WTC11 (cell line): ENCODE measurements at regions not wholly inside any gene's neighbourhood (a gene's known extent, or its start where the extent isn't known, plus 50 kb on each side); places are given as distances from the start of the nearest gene placed in this dataset.

Source experiments
- ATAC-seq: fragments of 200-7000 bp; cut with Tn5 transposase; 2 replicates; pipeline ENCODE4 v1.10.0; 2021; ENCODE audit warnings: mild to moderate bottlenecking, moderate library complexity
- CTCF ChIA-PET: fragments of 300-600 bp; sonication (Branson Sonifier 250); formaldehyde crosslinking; loops from one replicate; lab custom pipeline; 2021; ENCODE audit warnings: antibody characterized with exemption; lab: Charles Lee
- POLR2A ChIA-PET: fragments of 350-600 bp; sonication (Branson Sonifier 250); formaldehyde crosslinking; loops from one replicate; lab custom pipeline; 2021; ENCODE audit warnings: antibody characterized with exemption; lab: Charles Lee
- DNase-seq: peaks from one replicate; pipeline ENCODE4 v3.0.0; 2021; ENCODE audit warnings: low spot score
- H3K27ac Mint-ChIP-seq: 2 replicates; pipeline ENCODE4 v1.8.0; 2021; ENCODE audit warnings: mixed read lengths
- H3K27me3 Mint-ChIP-seq: 2 replicates; pipeline ENCODE4 v1.8.0; 2021; ENCODE audit warnings: low read depth, mild to moderate bottlenecking, moderate library complexity, mixed read lengths
- H3K36me3 Mint-ChIP-seq: 2 replicates; pipeline ENCODE4 v1.8.0; 2021; ENCODE audit warnings: mixed read lengths
- H3K4me1 Mint-ChIP-seq: 2 replicates; pipeline ENCODE4 v1.8.0; 2022; ENCODE audit warnings: mixed read lengths
- H3K4me3 Mint-ChIP-seq: 2 replicates; pipeline ENCODE4 v1.8.0; 2021; ENCODE audit warnings: mild to moderate bottlenecking, moderate library complexity, mixed read lengths
- H3K9me3 Mint-ChIP-seq: 2 replicates; pipeline ENCODE4 v1.8.0; 2021; ENCODE audit warnings: mixed read lengths
- FOXJ3 ChIP-seq: sonication (generic); formaldehyde crosslinking; IDR thresholded peaks from 2 replicates; pipeline ENCODE4 v1.9.0; 2021; ENCODE audit warnings: missing genetic modification reagents, mild to moderate bottlenecking, borderline replicate concordance
- FOXK1 ChIP-seq: sonication (generic); formaldehyde crosslinking; IDR thresholded peaks from 2 replicates; pipeline ENCODE4 v1.8.0; 2022; ENCODE audit warnings: mild to moderate bottlenecking, moderate library complexity, missing genetic modification reagents
- KAT7 ChIP-seq: sonication (generic); formaldehyde crosslinking; IDR thresholded peaks from 2 replicates; pipeline ENCODE4 v1.8.1; 2023; ENCODE audit warnings: missing genetic modification reagents, mild to moderate bottlenecking, borderline replicate concordance
- NR1H2 ChIP-seq: sonication (generic); formaldehyde crosslinking; IDR thresholded peaks from 2 replicates; pipeline ENCODE4 v1.9.0; 2021; ENCODE audit warnings: mild to moderate bottlenecking, moderate library complexity, missing genetic modification reagents
- NR2C2 ChIP-seq: sonication (generic); formaldehyde crosslinking; IDR thresholded peaks from 2 replicates; pipeline ENCODE4 v1.8.0; 2022; ENCODE audit warnings: mild to moderate bottlenecking, missing genetic modification reagents
- RELA ChIP-seq: sonication (generic); formaldehyde crosslinking; IDR thresholded peaks from 2 replicates; pipeline ENCODE4 v1.8.1; 2022; ENCODE audit warnings: missing genetic modification reagents, mild to moderate bottlenecking, borderline replicate concordance
- SMAD3 ChIP-seq: sonication (generic); formaldehyde crosslinking; IDR thresholded peaks from 2 replicates; pipeline ENCODE4 v1.8.0; 2022; ENCODE audit warnings: missing genetic modification reagents, mild to moderate bottlenecking, borderline replicate concordance
- SMAD4 ChIP-seq: sonication (generic); formaldehyde crosslinking; IDR thresholded peaks from 2 replicates; pipeline ENCODE4 v1.8.0; 2022; ENCODE audit warnings: mild to moderate bottlenecking, missing genetic modification reagents
- TEAD1 ChIP-seq: sonication (generic); formaldehyde crosslinking; IDR thresholded peaks from 2 replicates; pipeline ENCODE4 v1.8.0; 2022; ENCODE audit warnings: mild to moderate bottlenecking, missing genetic modification reagents
- ZBTB21 ChIP-seq: sonication (generic); formaldehyde crosslinking; IDR thresholded peaks from 2 replicates; pipeline ENCODE4 v1.8.1; 2023; ENCODE audit warnings: mild to moderate bottlenecking, missing genetic modification reagents, borderline replicate concordance
- ZNF138 ChIP-seq: sonication (generic); formaldehyde crosslinking; conservative IDR thresholded peaks from 2 replicates; pipeline ENCODE4 v1.8.1; 2022; ENCODE audit warnings: mild to moderate bottlenecking, moderate library complexity, missing genetic modification reagents
- ZNF232 ChIP-seq: sonication (generic); formaldehyde crosslinking; IDR thresholded peaks from 2 replicates; pipeline ENCODE4 v1.8.0; 2022; ENCODE audit warnings: mild to moderate bottlenecking, missing genetic modification reagents
- ZNF263 ChIP-seq: sonication (generic); formaldehyde crosslinking; IDR thresholded peaks from 2 replicates; pipeline ENCODE4 v1.8.1; 2022; ENCODE audit warnings: low read depth, mild to moderate bottlenecking, moderate library complexity, missing genetic modification reagents
- TF ChIP-seq, protein P1 (sequence below): sonication (generic); formaldehyde crosslinking; IDR thresholded peaks from 2 replicates; pipeline ENCODE4 v1.8.0; 2022; ENCODE audit warnings: mild to moderate bottlenecking, missing genetic modification reagents
- TF ChIP-seq, protein P2 (sequence below): sonication (generic); formaldehyde crosslinking; IDR thresholded peaks from 2 replicates; pipeline ENCODE4 v1.8.1; 2022; ENCODE audit warnings: missing genetic modification reagents, borderline replicate concordance
- TF ChIP-seq, protein P3 (sequence below): sonication (generic); formaldehyde crosslinking; IDR thresholded peaks from 2 replicates; pipeline ENCODE4 v1.8.1; 2023; ENCODE audit warnings: mild to moderate bottlenecking, missing genetic modification reagents, moderate library complexity
- TF ChIP-seq, protein P4 (sequence below): sonication (generic); formaldehyde crosslinking; IDR thresholded peaks from 2 replicates; pipeline ENCODE4 v1.8.1; 2023; ENCODE audit warnings: mild to moderate bottlenecking, missing genetic modification reagents
- TF ChIP-seq, protein P5 (sequence below): fragments of 250-450 bp; sonication (Bioruptor Pico); IDR thresholded peaks from 2 replicates; pipeline ENCODE4 v1.9.0; 2021; ENCODE audit warnings: mild to moderate bottlenecking, borderline replicate concordance
- TF ChIP-seq, protein P6 (sequence below): sonication (generic); formaldehyde crosslinking; IDR thresholded peaks from 2 replicates; pipeline ENCODE4 v1.8.0; 2022; ENCODE audit warnings: missing genetic modification reagents
- TF ChIP-seq, protein P7 (sequence below): fragments of 200-600 bp; IDR thresholded peaks from 2 replicates; pipeline ENCODE4 v1.8.0; 2022; ENCODE audit warnings: antibody characterized with exemption

DNA sequence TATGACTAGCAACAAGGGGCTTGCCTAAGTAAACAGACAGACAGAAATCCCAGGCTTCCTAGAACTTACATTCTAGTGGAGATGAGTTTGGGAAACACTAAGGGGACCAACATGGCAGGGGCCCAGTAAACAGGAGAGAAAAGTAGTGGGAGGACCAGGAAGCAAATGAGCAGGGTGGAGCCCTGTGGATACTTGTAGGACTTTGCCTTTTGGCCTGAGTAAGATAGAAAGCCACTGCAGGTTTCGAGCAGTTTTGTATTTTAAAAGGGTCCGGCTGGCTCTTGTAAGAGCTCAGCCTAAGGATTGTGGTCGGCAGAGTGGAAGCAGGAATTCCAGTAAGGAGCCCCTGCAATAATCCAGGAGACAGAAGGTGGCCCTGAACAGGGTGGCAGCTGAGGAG, 125.5 kb downstream of the MAP3K7 start (continued):
- no peak for TF ChIP-seq TEAD1 (CRISPR knock-in tag)
- no peak for TF ChIP-seq SMAD4 (CRISPR knock-in tag)
- no peak for TF ChIP-seq FOXJ3 (CRISPR knock-in tag)
- no peak for TF ChIP-seq ZNF232 (CRISPR knock-in tag)
- TF ChIP-seq ZNF138: no peak
- TF ChIP-seq ZBTB21 (CRISPR knock-in tag): no peak
- no peak for TF ChIP-seq FOXK1
- TF ChIP-seq, protein P1, sequence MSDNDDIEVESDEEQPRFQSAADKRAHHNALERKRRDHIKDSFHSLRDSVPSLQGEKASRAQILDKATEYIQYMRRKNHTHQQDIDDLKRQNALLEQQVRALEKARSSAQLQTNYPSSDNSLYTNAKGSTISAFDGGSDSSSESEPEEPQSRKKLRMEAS (CRISPR knock-in tag): no peak
- no peak for TF ChIP-seq RELA (CRISPR knock-in tag)
- no peak for TF ChIP-seq NR1H2 (CRISPR knock-in tag)
- TF ChIP-seq SMAD3 (CRISPR knock-in tag): no peak

DNA sequence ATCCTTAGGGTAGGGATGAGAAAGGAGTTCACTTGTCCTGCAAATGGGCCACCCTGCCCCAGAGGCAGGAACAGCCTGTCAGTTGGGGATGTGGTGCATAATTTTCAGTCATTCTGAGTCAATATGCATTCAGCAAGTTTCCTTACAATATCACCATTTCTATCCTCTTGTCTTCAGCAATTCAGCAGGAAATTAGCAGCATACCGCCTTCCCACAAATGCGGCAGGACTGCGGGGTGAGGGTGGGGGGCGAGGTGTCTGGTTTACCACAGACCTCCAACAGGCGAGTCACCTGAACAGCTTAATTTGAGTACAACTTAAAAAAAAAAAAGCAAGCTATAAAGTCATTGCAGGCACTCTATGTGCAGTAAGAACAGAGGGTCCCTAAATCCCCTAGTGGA, 126.8 kb downstream of the MAP3K7 start:
- no peak overlapping the region for H3K4me3 Mint-ChIP-seq
- H3K9me3 Mint-ChIP-seq: peaks cover 10% of the 10 kb centered on the region
- no peaks in the 10 kb centered on the region for H3K27me3 Mint-ChIP-seq
- CTCF ChIA-PET: interaction anchor here (1.9 kb wide), 1 partner anchor 19 kb away, joined by 6 read pairs; no protein-coding TSS in a partner anchor
- H3K27ac Mint-ChIP-seq: no peak overlapping the region
- 0 out of 2 replicates have a peak, but pooled peaks cover 3% of the 10 kb centered on the region for H3K4me1 Mint-ChIP-seq
- no peaks in the 10 kb centered on the region for H3K36me3 Mint-ChIP-seq
- DNase-seq: no peak
- POLR2A ChIA-PET: no interaction called here
- no peak for ATAC-seq
- TF ChIP-seq, protein P2, sequence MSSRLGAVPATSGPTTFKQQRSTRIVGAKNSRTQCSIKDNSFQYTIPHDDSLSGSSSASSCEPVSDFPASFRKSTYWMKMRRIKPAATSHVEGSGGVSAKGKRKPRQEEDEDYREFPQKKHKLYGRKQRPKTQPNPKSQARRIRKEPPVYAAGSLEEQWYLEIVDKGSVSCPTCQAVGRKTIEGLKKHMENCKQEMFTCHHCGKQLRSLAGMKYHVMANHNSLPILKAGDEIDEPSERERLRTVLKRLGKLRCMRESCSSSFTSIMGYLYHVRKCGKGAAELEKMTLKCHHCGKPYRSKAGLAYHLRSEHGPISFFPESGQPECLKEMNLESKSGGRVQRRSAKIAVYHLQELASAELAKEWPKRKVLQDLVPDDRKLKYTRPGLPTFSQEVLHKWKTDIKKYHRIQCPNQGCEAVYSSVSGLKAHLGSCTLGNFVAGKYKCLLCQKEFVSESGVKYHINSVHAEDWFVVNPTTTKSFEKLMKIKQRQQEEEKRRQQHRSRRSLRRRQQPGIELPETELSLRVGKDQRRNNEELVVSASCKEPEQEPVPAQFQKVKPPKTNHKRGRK (CRISPR knock-in tag): no peak
- TF ChIP-seq, protein P3, sequence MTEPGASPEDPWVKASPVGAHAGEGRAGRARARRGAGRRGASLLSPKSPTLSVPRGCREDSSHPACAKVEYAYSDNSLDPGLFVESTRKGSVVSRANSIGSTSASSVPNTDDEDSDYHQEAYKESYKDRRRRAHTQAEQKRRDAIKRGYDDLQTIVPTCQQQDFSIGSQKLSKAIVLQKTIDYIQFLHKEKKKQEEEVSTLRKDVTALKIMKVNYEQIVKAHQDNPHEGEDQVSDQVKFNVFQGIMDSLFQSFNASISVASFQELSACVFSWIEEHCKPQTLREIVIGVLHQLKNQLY (CRISPR knock-in tag): no peak
- TF ChIP-seq, protein P4, sequence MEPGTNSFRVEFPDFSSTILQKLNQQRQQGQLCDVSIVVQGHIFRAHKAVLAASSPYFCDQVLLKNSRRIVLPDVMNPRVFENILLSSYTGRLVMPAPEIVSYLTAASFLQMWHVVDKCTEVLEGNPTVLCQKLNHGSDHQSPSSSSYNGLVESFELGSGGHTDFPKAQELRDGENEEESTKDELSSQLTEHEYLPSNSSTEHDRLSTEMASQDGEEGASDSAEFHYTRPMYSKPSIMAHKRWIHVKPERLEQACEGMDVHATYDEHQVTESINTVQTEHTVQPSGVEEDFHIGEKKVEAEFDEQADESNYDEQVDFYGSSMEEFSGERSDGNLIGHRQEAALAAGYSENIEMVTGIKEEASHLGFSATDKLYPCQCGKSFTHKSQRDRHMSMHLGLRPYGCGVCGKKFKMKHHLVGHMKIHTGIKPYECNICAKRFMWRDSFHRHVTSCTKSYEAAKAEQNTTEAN (CRISPR knock-in tag): no peak
- TF ChIP-seq SMAD3 (CRISPR knock-in tag) (no peak), ZNF263 (CRISPR knock-in tag) (no peak), NR2C2 (CRISPR knock-in tag) (no peak), KAT7 (CRISPR knock-in tag) (no peak)
- TF ChIP-seq, protein P5, sequence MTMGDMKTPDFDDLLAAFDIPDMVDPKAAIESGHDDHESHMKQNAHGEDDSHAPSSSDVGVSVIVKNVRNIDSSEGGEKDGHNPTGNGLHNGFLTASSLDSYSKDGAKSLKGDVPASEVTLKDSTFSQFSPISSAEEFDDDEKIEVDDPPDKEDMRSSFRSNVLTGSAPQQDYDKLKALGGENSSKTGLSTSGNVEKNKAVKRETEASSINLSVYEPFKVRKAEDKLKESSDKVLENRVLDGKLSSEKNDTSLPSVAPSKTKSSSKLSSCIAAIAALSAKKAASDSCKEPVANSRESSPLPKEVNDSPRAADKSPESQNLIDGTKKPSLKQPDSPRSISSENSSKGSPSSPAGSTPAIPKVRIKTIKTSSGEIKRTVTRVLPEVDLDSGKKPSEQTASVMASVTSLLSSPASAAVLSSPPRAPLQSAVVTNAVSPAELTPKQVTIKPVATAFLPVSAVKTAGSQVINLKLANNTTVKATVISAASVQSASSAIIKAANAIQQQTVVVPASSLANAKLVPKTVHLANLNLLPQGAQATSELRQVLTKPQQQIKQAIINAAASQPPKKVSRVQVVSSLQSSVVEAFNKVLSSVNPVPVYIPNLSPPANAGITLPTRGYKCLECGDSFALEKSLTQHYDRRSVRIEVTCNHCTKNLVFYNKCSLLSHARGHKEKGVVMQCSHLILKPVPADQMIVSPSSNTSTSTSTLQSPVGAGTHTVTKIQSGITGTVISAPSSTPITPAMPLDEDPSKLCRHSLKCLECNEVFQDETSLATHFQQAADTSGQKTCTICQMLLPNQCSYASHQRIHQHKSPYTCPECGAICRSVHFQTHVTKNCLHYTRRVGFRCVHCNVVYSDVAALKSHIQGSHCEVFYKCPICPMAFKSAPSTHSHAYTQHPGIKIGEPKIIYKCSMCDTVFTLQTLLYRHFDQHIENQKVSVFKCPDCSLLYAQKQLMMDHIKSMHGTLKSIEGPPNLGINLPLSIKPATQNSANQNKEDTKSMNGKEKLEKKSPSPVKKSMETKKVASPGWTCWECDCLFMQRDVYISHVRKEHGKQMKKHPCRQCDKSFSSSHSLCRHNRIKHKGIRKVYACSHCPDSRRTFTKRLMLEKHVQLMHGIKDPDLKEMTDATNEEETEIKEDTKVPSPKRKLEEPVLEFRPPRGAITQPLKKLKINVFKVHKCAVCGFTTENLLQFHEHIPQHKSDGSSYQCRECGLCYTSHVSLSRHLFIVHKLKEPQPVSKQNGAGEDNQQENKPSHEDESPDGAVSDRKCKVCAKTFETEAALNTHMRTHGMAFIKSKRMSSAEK (CRISPR knock-in tag): no peak
- TF ChIP-seq, protein P6, sequence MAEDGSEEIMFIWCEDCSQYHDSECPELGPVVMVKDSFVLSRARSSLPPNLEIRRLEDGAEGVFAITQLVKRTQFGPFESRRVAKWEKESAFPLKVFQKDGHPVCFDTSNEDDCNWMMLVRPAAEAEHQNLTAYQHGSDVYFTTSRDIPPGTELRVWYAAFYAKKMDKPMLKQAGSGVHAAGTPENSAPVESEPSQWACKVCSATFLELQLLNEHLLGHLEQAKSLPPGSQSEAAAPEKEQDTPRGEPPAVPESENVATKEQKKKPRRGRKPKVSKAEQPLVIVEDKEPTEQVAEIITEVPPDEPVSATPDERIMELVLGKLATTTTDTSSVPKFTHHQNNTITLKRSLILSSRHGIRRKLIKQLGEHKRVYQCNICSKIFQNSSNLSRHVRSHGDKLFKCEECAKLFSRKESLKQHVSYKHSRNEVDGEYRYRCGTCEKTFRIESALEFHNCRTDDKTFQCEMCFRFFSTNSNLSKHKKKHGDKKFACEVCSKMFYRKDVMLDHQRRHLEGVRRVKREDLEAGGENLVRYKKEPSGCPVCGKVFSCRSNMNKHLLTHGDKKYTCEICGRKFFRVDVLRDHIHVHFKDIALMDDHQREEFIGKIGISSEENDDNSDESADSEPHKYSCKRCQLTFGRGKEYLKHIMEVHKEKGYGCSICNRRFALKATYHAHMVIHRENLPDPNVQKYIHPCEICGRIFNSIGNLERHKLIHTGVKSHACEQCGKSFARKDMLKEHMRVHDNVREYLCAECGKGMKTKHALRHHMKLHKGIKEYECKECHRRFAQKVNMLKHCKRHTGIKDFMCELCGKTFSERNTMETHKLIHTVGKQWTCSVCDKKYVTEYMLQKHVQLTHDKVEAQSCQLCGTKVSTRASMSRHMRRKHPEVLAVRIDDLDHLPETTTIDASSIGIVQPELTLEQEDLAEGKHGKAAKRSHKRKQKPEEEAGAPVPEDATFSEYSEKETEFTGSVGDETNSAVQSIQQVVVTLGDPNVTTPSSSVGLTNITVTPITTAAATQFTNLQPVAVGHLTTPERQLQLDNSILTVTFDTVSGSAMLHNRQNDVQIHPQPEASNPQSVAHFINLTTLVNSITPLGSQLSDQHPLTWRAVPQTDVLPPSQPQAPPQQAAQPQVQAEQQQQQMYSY (CRISPR knock-in tag): no peak
- TF ChIP-seq, protein P7, sequence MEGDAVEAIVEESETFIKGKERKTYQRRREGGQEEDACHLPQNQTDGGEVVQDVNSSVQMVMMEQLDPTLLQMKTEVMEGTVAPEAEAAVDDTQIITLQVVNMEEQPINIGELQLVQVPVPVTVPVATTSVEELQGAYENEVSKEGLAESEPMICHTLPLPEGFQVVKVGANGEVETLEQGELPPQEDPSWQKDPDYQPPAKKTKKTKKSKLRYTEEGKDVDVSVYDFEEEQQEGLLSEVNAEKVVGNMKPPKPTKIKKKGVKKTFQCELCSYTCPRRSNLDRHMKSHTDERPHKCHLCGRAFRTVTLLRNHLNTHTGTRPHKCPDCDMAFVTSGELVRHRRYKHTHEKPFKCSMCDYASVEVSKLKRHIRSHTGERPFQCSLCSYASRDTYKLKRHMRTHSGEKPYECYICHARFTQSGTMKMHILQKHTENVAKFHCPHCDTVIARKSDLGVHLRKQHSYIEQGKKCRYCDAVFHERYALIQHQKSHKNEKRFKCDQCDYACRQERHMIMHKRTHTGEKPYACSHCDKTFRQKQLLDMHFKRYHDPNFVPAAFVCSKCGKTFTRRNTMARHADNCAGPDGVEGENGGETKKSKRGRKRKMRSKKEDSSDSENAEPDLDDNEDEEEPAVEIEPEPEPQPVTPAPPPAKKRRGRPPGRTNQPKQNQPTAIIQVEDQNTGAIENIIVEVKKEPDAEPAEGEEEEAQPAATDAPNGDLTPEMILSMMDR: no peak
